ENCODE measurements at regions not wholly inside any gene's neighbourhood (a gene's known extent, or its start where the extent isn't known, plus 50 kb on each side); places are given as distances from the start of the nearest gene placed in this dataset.
A peak's percentile ranks its signal among the peaks of the same experiment; 100 is the strongest.

DNA sequence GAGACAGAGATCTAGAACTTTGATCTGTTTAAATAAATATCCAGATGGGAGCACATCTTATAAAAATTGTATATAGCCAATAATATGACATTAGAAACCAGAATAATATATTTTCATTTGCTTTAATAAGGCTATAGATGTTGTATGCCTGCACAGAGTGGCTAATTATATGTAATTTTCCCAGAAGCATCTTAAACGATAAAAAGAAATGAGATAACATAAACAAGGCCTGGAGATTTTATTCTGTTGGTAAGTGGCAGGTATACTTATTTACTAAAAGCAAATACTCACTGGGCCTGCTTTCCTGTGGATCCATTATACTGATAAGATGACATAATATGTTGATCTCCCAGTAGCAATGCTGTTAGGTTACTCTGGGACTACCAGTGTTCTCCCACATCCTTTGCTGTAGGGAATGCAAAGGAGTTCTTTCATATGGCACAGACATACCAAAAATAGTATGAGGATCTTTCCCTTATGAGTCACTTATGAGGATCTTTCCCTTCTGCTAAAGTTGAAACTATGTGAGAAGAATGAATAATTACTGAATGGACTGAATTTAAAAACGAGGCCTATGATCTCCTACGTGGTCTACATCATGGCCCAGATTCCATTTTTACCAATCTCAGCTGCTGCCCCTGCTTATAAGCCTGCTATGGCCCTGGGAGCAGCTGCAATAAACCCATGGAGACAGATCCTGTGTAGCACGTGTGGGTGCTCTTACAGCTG lies 112.1 kb downstream of the NUDT12 start:
- no peaks in the 10 kb centered on the region for H3K9me1 ChIP-seq (replicated peaks; ENCODE audit: control insufficient read depth, extremely low read depth, insufficient read depth, low read length)
- BruUV-seq (replicated peaks), result no TSS peak
- POLR2A ChIA-PET, result no interaction called here
- no peak overlapping the region for H3K27ac ChIP-seq (ENCODE audit: insufficient read depth, low read depth, low read length)
- peaks cover 13% of the 10 kb centered on the region for H3K4me1 ChIP-seq (ENCODE audit: control insufficient read depth, extremely low read depth, insufficient read depth, low read length)
- CTCF ChIA-PET, result no interaction called here
- H3K4me2 ChIP-seq (ENCODE audit: insufficient read depth, low read length), result no peak overlapping the region
- no peak for TF ChIP-seq POLR2AphosphoS5 (IDR thresholded peaks at IDR 0.05; ENCODE audit: insufficient read depth, low read depth, low read length)
- TF ChIP-seq, protein P1, sequence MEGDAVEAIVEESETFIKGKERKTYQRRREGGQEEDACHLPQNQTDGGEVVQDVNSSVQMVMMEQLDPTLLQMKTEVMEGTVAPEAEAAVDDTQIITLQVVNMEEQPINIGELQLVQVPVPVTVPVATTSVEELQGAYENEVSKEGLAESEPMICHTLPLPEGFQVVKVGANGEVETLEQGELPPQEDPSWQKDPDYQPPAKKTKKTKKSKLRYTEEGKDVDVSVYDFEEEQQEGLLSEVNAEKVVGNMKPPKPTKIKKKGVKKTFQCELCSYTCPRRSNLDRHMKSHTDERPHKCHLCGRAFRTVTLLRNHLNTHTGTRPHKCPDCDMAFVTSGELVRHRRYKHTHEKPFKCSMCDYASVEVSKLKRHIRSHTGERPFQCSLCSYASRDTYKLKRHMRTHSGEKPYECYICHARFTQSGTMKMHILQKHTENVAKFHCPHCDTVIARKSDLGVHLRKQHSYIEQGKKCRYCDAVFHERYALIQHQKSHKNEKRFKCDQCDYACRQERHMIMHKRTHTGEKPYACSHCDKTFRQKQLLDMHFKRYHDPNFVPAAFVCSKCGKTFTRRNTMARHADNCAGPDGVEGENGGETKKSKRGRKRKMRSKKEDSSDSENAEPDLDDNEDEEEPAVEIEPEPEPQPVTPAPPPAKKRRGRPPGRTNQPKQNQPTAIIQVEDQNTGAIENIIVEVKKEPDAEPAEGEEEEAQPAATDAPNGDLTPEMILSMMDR (IDR thresholded peaks at IDR 0.05; ENCODE audit: extremely low read depth in 1 of 2, insufficient read depth in 1 of 2, low read depth in 1 of 2, low read length in 2 of 2), result no peak
- no peak for TF ChIP-seq GATA2 (IDR thresholded peaks at IDR 0.05; ENCODE audit: insufficient read depth, insufficient read length, low read depth, low read length)
- TF ChIP-seq MYC (IDR thresholded peaks at IDR 0.05; ENCODE audit: low read depth, low read length), result no peak
- TF ChIP-seq FOS (IDR thresholded peaks at IDR 0.05; ENCODE audit: borderline replicate concordance, insufficient read depth, low read length), result peak; percentile 24
- TF ChIP-seq, protein P2, sequence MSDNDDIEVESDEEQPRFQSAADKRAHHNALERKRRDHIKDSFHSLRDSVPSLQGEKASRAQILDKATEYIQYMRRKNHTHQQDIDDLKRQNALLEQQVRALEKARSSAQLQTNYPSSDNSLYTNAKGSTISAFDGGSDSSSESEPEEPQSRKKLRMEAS (IDR thresholded peaks at IDR 0.05; ENCODE audit: insufficient read depth, insufficient read length), result no peak
- TF ChIP-seq EZH2 (IDR thresholded peaks at IDR 0.05; ENCODE audit: borderline replicate concordance, low read depth, low read length, severe bottlenecking), result no peak
- no peak for TF ChIP-seq POLR2A (IDR thresholded peaks at IDR 0.05; ENCODE audit: low read depth, low read length)
- no peaks in the 10 kb centered on the region for H3K9me3 ChIP-seq (replicated peaks; ENCODE audit: control insufficient read depth, insufficient read depth, low read length)
- no peaks in the 10 kb centered on the region for H3K79me2 ChIP-seq (ENCODE audit: control insufficient read depth, insufficient read depth, low read length)
- no peaks in the 10 kb centered on the region for H3K36me3 ChIP-seq (ENCODE audit: control insufficient read depth in 2 of 2, extremely low read depth in 1 of 2, insufficient read depth in 2 of 2, low read length in 2 of 2)
- no peak overlapping the region for H2AFZ ChIP-seq (ENCODE audit: low read depth, low read length)
- H4K20me1 ChIP-seq (replicated peaks; ENCODE audit: control insufficient read depth, extremely low read depth, insufficient read depth, low read length), result no peaks in the 10 kb centered on the region
- no peaks in the 10 kb centered on the region for H3K27me3 ChIP-seq (ENCODE audit: control insufficient read depth in 2 of 2, insufficient read depth in 2 of 2, low read length in 2 of 2)
- intact Hi-C loops (cut with micrococcal nuclease), result no loop called here
- DNase-seq (ENCODE audit: low read depth, low spot score), result no peak
- no peak for FAIRE-seq
- H3K4me3 ChIP-seq (replicated peaks in 1 of 3; ENCODE audit: insufficient read depth in 1 of 3, low read depth in 1 of 3, low read length in 3 of 3), result no peak overlapping the region
- H3K9ac ChIP-seq (replicated peaks; ENCODE audit: extremely low read depth, insufficient read depth, low read length), result no peak overlapping the region
- dilution Hi-C loops (cut with MboI; ENCODE audit: extremely low pct_ligation_motif_present, low sequenced_read_pairs), result no loop called here

Measured in endothelial cell of umbilical vein (primary cell).